ENCODE measurements at regions not wholly inside any gene's neighbourhood (a gene's known extent, or its start where the extent isn't known, plus 50 kb on each side); places are given as distances from the start of the nearest gene placed in this dataset.

DNA sequence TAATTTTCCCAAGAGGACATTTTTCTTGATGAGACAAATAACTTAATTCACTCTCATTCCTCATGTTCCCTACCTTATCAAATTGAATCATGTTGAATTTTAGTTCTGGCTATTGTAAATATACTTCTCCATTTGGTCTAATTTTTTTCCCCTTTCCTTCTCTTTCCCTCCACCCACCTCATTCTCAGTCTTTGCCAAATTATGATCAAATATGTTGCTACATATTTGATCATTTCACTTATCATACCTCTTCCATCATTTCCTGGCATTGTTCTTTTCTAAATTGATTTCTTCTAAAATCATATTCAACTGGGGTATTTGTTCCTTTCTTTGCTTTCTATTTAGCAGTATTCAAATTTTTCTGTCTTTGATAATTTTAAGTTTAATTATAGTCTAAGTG is 52.3 kb downstream of the HDGFL1 start:
- H3K27ac Mint-ChIP-seq, result no peak overlapping the region
- H3K36me3 Mint-ChIP-seq (ENCODE audit: low read depth), result no peaks in the 10 kb centered on the region
- no peak for ATAC-seq
- no peak overlapping the region for H3K4me3 Mint-ChIP-seq
- ChIA-PET CTCF (no interaction called here), POLR2A (no interaction called here)
- no peak for DNase-seq
- H3K9me3 Mint-ChIP-seq (ENCODE audit: insufficient read depth), result no peaks in the 10 kb centered on the region
- H3K27me3 Mint-ChIP-seq (ENCODE audit: low read depth), result no peaks in the 10 kb centered on the region
- no peaks in the 10 kb centered on the region for H3K4me1 Mint-ChIP-seq (ENCODE audit: low read depth)

DNA sequence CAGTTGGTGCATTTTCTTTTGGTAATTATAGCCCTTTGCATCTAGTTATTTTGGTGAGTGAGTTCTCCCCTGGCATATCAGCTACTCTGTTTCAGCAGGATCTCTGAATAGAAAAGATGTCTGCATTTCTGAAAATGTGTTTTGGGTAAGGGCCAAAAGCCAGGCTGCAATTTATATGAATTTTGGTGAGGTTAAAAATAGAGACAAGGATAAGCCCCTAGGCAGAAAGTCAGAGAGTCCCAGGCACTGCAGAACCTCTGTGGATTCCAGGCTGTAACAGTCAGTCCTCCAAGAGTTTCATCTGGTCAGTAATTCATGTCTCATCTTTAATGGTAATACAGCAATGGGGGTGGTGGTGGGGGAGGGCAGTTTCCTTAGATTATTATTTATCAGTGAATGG is 53.0 kb downstream of the HDGFL1 start:
- POLR2A ChIA-PET, result no interaction called here
- no peaks in the 10 kb centered on the region for H3K4me1 Mint-ChIP-seq (ENCODE audit: low read depth)
- no peak for ATAC-seq
- H3K27me3 Mint-ChIP-seq (ENCODE audit: low read depth), result no peaks in the 10 kb centered on the region
- CTCF ChIA-PET, result no interaction called here
- no peaks in the 10 kb centered on the region for H3K36me3 Mint-ChIP-seq (ENCODE audit: low read depth)
- no peak for DNase-seq
- no peaks in the 10 kb centered on the region for H3K9me3 Mint-ChIP-seq (ENCODE audit: insufficient read depth)
- H3K27ac Mint-ChIP-seq, result no peak overlapping the region
- H3K4me3 Mint-ChIP-seq, result no peak overlapping the region

DNA sequence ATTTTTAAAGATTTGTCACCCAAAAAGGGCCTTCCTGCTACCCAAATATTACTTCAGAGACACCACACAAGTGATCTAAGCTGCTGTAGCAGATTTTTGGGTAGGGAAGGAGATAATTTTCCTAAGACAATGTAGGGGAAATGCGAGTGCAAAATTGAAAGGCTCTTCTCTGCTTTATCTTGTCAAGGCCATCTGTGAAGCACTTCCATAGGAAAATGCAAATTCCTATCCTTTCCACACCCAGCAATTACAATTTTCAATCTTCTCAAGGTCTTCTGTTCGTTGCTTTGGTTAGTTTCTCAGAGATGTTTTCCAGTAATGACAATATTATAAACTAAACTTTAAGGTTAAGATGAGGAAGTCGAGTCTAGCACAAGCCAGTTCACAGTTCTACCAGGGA is 53.4 kb downstream of the HDGFL1 start:
- Mint-ChIP-seq H3K4me1 (ENCODE audit: low read depth) (no peaks in the 10 kb centered on the region), H3K27me3 (ENCODE audit: low read depth) (no peaks in the 10 kb centered on the region), H3K27ac (no peak overlapping the region), H3K9me3 (ENCODE audit: insufficient read depth) (no peaks in the 10 kb centered on the region), H3K4me3 (no peak overlapping the region), H3K36me3 (ENCODE audit: low read depth) (no peaks in the 10 kb centered on the region)
- DNase-seq (no peak), ATAC-seq (no peak)
- CTCF ChIA-PET, result no interaction called here
- POLR2A ChIA-PET, result no interaction called here

DNA sequence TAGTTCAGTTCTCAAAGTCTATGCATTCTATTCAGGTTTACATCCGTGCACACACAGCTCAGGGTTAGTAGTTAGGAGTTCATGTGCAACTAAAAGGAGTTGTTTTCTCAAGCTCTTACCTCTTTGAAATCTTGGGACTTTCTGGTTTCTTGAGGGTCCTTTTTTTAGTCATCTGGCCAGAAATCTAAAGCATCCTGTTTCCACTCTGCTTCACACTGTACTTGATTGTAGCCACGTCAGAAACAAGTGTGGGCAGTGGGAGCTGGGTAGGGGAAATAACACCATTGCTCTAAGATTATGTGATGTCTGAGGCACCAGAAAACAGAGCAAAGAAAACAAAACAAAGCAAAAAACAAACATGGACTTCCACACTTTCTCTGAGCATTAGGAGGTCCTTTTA is 58.3 kb downstream of the HDGFL1 start:
- Mint-ChIP-seq H3K9me3 (ENCODE audit: insufficient read depth) (no peaks in the 10 kb centered on the region), H3K27ac (no peak overlapping the region)

DNA sequence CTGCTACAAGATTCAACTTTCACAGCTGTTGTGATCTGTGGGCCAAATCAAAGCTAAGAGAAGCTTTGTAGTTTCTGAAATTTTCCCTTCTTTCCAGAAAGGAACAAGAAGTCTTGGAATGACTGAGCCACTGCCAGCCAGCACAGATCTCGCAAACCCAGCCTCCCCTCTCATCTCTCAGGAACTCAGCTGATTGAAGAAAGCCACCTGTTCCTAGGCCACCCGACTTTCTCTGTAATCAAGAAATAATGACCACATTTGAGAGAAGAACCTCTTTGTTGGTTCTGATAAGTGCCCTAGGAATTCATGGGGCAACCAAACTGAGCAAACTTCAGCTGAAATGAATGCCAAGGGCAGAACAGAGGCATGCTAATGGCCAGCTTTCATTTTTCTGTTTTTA is 61.7 kb downstream of the HDGFL1 start:
- Mint-ChIP-seq H3K27me3 (ENCODE audit: low read depth) (no peaks in the 10 kb centered on the region), H3K9me3 (ENCODE audit: insufficient read depth) (no peaks in the 10 kb centered on the region), H3K4me3 (no peak overlapping the region), H3K36me3 (ENCODE audit: low read depth) (no peaks in the 10 kb centered on the region), H3K27ac (no peak overlapping the region), H3K4me1 (ENCODE audit: low read depth) (no peaks in the 10 kb centered on the region)
- DNase-seq (no peak), ATAC-seq (no peak)
- POLR2A ChIA-PET, result no interaction called here
- CTCF ChIA-PET, result no interaction called here

More for the DNA sequence above, 58.3 kb downstream of the HDGFL1 start:
- ATAC-seq (no peak), DNase-seq (no peak)
- H3K36me3 Mint-ChIP-seq (ENCODE audit: low read depth), result no peaks in the 10 kb centered on the region
- POLR2A ChIA-PET, result no interaction called here
- H3K4me3 Mint-ChIP-seq, result no peak overlapping the region
- CTCF ChIA-PET, result no interaction called here
- H3K27me3 Mint-ChIP-seq (ENCODE audit: low read depth), result no peaks in the 10 kb centered on the region
- H3K4me1 Mint-ChIP-seq (ENCODE audit: low read depth), result no peaks in the 10 kb centered on the region

DNA sequence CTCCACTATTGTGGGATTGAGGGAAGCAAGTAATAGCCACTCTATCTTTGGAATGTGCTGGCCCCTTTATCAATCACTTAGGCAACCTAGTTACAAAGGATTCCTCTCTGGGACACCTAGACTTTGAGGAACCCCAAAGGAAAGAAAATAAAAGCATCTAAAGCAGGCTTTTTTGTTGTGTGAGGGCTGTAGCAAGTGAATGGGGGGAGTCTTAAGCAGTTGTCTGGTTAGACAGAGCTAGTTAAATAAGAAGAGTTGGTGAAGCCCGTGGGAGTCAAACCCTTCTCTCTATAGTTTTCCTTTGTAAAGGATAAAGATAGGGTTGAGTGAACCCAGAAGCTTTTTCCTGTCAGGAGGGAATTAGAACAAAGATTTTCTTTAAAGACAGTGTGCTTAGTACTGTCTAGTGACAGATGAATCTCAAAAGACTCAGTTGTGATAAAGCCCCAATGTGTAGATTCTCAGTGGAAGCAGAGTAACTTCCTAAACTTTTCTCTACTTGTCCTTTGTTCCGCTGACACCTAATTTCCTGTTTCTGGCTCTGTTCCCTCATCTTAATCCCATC is 63.3 kb downstream of the HDGFL1 start:
- Mint-ChIP-seq H3K27ac (no peak overlapping the region), H3K9me3 (ENCODE audit: insufficient read depth) (no peaks in the 10 kb centered on the region), H3K27me3 (ENCODE audit: low read depth) (no peaks in the 10 kb centered on the region), H3K4me1 (ENCODE audit: low read depth) (no peaks in the 10 kb centered on the region), H3K4me3 (no peak overlapping the region), H3K36me3 (ENCODE audit: low read depth) (no peaks in the 10 kb centered on the region)
- DNase-seq, result no peak
- ChIA-PET POLR2A (no interaction called here), CTCF (no interaction called here)
- no peak for ATAC-seq

DNA sequence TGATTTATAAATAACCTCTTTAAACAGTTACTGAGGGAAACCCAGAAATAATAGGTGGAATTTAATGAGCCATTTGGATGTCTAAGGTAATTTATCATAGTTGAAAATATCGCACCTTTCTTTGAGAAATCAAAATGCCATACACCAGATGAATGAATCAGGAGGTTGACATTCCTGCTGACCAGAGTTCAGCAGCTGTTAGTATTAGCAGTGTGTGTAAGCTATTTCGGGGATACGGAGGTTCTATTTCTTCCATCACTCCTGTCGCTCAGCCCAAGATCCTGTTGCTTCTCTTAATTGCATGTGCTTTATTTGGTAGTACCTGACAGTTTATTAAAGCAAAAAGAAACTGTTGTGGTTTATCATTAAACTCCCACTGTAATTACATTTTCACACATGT is 67.1 kb downstream of the HDGFL1 start:
- H3K9me3 Mint-ChIP-seq (ENCODE audit: insufficient read depth), result no peaks in the 10 kb centered on the region
- H3K27ac Mint-ChIP-seq, result no peak overlapping the region
- H3K4me3 Mint-ChIP-seq, result no peak overlapping the region
- no peaks in the 10 kb centered on the region for H3K36me3 Mint-ChIP-seq (ENCODE audit: low read depth)
- H3K27me3 Mint-ChIP-seq (ENCODE audit: low read depth), result no peaks in the 10 kb centered on the region
- ATAC-seq (no peak), DNase-seq (no peak)
- CTCF ChIA-PET, result no interaction called here
- H3K4me1 Mint-ChIP-seq (ENCODE audit: low read depth), result no peaks in the 10 kb centered on the region
- POLR2A ChIA-PET, result no interaction called here

DNA sequence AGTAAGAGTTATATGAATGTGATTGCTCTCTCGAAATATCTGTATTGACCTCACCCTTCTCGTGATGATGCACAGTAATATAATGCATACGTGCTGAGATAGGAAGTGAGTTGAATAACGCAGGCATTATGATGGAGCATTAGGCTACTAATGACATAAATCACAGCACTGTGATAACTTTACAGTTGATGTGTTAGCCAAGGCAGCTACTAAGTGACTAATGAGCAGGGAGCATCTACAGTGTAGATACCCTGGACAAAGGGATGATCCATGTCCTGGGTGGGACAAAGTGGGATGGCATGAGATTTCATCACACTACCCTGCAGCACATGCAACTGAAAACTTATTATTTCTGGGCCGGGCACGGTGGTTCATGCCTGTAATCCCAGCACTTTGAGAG is 68.4 kb downstream of the HDGFL1 start:
- H3K4me3 Mint-ChIP-seq, result no peak overlapping the region
- ATAC-seq, result no peak
- no peaks in the 10 kb centered on the region for H3K27me3 Mint-ChIP-seq (ENCODE audit: low read depth)
- CTCF ChIA-PET, result no interaction called here
- no peaks in the 10 kb centered on the region for H3K9me3 Mint-ChIP-seq (ENCODE audit: insufficient read depth)
- POLR2A ChIA-PET, result no interaction called here
- H3K36me3 Mint-ChIP-seq (ENCODE audit: low read depth), result no peaks in the 10 kb centered on the region
- no peaks in the 10 kb centered on the region for H3K4me1 Mint-ChIP-seq (ENCODE audit: low read depth)
- no peak overlapping the region for H3K27ac Mint-ChIP-seq
- no peak for DNase-seq

DNA sequence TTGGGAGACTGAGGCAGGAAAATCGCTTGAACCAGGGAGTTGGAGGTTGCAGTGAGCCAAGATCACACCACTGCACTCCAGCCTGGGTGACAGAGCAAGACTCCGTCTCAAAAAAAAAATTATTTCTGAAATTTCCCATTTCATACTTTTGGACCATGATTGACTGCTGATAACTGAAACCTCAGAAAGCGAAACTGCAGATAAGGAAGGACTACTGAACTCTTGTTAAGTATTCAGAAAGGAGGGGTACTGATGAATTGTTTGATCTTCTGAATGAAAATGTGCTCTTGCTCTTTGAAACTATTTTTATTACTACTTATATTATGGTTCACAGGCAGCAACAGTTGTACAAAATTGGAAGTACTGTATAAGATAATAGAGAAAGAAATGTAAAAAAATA is 69.0 kb downstream of the HDGFL1 start:
- no peak overlapping the region for H3K4me3 Mint-ChIP-seq
- no peaks in the 10 kb centered on the region for H3K4me1 Mint-ChIP-seq (ENCODE audit: low read depth)
- H3K9me3 Mint-ChIP-seq (ENCODE audit: insufficient read depth), result no peaks in the 10 kb centered on the region
- no peaks in the 10 kb centered on the region for H3K36me3 Mint-ChIP-seq (ENCODE audit: low read depth)
- H3K27me3 Mint-ChIP-seq (ENCODE audit: low read depth), result no peaks in the 10 kb centered on the region
- CTCF ChIA-PET, result no interaction called here
- no peak for DNase-seq
- no peak for ATAC-seq
- H3K27ac Mint-ChIP-seq, result no peak overlapping the region
- POLR2A ChIA-PET, result no interaction called here

DNA sequence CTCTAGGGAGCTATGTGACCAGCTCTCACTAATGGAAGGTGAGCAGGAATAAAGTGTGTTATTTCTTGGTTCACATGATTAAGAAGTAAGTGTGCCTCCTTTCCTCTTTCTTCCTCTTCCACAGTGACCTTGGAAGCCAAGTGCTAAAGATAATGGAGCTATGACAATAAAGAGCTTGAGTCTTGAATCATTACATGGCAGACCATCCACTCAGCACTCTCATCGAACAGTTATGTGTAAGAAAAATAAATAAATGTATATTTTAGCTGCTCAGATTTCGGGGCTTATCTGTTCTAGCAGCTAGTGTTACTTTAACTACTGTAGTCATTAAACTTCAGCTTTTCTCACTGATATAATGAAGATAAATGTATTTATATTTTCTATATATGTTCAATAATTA is 72.9 kb downstream of the HDGFL1 start:
- Mint-ChIP-seq H3K27ac (no peak overlapping the region), H3K4me1 (ENCODE audit: low read depth) (no peaks in the 10 kb centered on the region), H3K27me3 (ENCODE audit: low read depth) (no peaks in the 10 kb centered on the region), H3K9me3 (ENCODE audit: insufficient read depth) (no peaks in the 10 kb centered on the region), H3K36me3 (ENCODE audit: low read depth) (no peaks in the 10 kb centered on the region), H3K4me3 (no peak overlapping the region)
- ChIA-PET CTCF (interaction anchor here (0.6 kb wide), 1 partner anchor 1250 kb away, joined by 3 read pairs; no protein-coding TSS in a partner anchor), POLR2A (no interaction called here)
- ATAC-seq, result no peak
- DNase-seq, result no peak

DNA sequence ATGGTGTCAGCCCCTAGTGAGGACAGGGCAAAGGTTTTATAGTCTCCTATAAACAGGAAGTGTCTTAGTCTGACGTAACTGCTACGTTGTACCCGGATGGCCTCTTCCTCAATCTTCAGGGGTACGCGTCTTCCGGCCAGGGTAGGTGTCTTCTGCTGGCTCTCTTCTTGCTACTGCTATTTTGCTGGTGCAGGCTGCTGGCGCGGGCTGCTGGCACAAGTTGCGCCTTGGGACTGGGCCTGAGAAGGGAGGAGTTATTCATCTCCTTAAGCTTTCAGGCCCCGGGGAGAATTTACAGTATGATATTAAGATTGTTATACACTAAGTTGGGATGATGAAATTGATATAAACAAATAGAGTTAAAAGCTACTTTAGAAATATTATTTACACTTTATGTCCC is 74.4 kb downstream of the HDGFL1 start:
- Mint-ChIP-seq H3K27me3 (ENCODE audit: low read depth) (no peaks in the 10 kb centered on the region), H3K36me3 (ENCODE audit: low read depth) (no peaks in the 10 kb centered on the region), H3K9me3 (ENCODE audit: insufficient read depth) (no peaks in the 10 kb centered on the region), H3K4me1 (ENCODE audit: low read depth) (no peaks in the 10 kb centered on the region), H3K27ac (no peak overlapping the region), H3K4me3 (no peak overlapping the region)
- POLR2A ChIA-PET, result no interaction called here
- DNase-seq, result no peak
- CTCF ChIA-PET, result no interaction called here
- no peak for ATAC-seq

DNA sequence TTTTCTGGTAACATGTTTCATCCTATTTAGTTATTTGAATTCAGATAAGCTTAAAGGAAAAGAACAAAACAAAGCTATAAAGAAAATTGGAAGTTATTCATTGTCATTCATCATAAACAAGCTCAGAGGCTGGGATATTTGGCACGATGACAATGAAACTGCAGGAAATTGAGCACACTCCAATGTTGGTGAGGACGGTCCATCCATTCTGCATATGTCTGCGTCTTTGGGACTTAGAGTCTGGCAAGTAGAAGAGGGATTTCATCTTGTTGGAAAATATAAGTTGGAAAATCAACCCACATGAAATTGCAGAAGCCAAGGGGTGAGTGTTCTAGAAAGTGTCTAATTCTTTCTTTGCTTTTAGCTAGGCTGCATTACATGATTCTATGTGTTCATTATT is 78.4 kb downstream of the HDGFL1 start:
- H3K27me3 Mint-ChIP-seq (ENCODE audit: low read depth), result peaks cover 2% of the 10 kb centered on the region
- H3K36me3 Mint-ChIP-seq (ENCODE audit: low read depth), result no peaks in the 10 kb centered on the region
- no peaks in the 10 kb centered on the region for H3K4me1 Mint-ChIP-seq (ENCODE audit: low read depth)
- no peak overlapping the region for H3K27ac Mint-ChIP-seq
- DNase-seq, result no peak
- H3K4me3 Mint-ChIP-seq, result no peak overlapping the region
- H3K9me3 Mint-ChIP-seq (ENCODE audit: insufficient read depth), result no peaks in the 10 kb centered on the region
- ChIA-PET CTCF (no interaction called here), POLR2A (no interaction called here)
- ATAC-seq, result no peak

DNA sequence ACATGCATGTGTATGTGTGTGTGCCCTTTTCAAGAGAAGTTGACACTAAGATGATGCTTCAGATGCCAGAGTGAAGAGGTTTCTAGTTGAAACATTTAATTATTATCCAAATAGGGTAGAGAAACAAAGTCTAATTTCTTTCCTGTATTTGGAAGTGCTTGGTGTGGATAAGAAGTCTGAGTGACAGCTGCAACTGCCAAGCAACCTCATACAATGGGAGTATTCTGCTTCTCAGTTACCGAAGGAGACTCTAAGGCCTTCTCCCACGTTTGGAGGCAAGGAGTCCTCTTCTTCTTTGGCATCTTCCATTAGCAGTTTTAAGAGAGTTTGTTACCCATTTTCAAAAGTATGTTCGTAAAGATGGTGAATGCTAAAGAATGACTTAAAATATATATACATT is 82.4 kb downstream of the HDGFL1 start:
- ATAC-seq, result no peak
- Mint-ChIP-seq H3K27ac (no peak overlapping the region), H3K4me1 (ENCODE audit: low read depth) (no peaks in the 10 kb centered on the region), H3K27me3 (ENCODE audit: low read depth) (peaks cover 2% of the 10 kb centered on the region), H3K9me3 (ENCODE audit: insufficient read depth) (no peaks in the 10 kb centered on the region), H3K4me3 (no peak overlapping the region), H3K36me3 (ENCODE audit: low read depth) (no peaks in the 10 kb centered on the region)
- ChIA-PET POLR2A (no interaction called here), CTCF (no interaction called here)
- DNase-seq, result no peak

Data from activated CD8-positive, alpha-beta T cell treated with anti-CD3 and anti-CD28 coated beads, Interleukin-2, amount 10 ng/mL, durations not matched to agents 7 days and 5 days (primary cell).